GM23338 (cell line): ENCODE measurements at regions not wholly inside any gene's neighbourhood (a gene's known extent, or its start where the extent isn't known, plus 50 kb on each side); places are given as distances from the start of the nearest gene placed in this dataset.

Experiments
- ATAC-seq: fragments of 200-7000 bp; cut with Tn5 transposase; 3 replicates; pipeline ENCODE4 v1.9.1; 2020
- DNase-seq: peaks from one replicate; pipeline ENCODE4 v3.0.0-alpha.2; 2015; ENCODE audit warnings: low spot score
- H2AFZ ChIP-seq: fragments of 200-600 bp; sonication (generic); 2 replicates; pipeline ENCODE4 v1.8.0; 2016; ENCODE audit warnings: antibody characterized with exemption, mild to moderate bottlenecking, moderate library complexity
- H3F3A ChIP-seq: fragments of 200-600 bp; sonication (generic); replicated peaks from 2 replicates; pipeline ENCODE4 v1.8.0; 2017; ENCODE audit warnings: antibody characterized with exemption, mixed run types, low read depth
- H3K27ac ChIP-seq: fragments of 200-600 bp; sonication (generic); 2 replicates; pipeline ENCODE4 v1.6.1; 2016; ENCODE audit warnings: low read depth
- H3K27me3 ChIP-seq: fragments of 200-600 bp; sonication (generic); 2 replicates; pipeline ENCODE4 v1.8.0; 2016; ENCODE audit warnings: mild to moderate bottlenecking, mixed run types, moderate library complexity; ENCODE audit not compliant: insufficient read depth
- H3K36me3 ChIP-seq: fragments of 200-600 bp; sonication (generic); 2 replicates; pipeline ENCODE4 v1.8.0; 2016; ENCODE audit warnings: mild to moderate bottlenecking; ENCODE audit not compliant: insufficient read depth
- H3K4me1 ChIP-seq: fragments of 200-600 bp; sonication (generic); 2 replicates; pipeline ENCODE4 v1.8.0; 2016; ENCODE audit warnings: mild to moderate bottlenecking, moderate library complexity; ENCODE audit not compliant: insufficient read depth
- H3K4me2 ChIP-seq: fragments of 200-600 bp; sonication (generic); 2 replicates; pipeline ENCODE4 v1.7.1; 2017; ENCODE audit warnings: mixed run types
- H3K4me3 ChIP-seq: fragments of 200-600 bp; sonication (generic); 2 replicates; pipeline ENCODE4 v1.6.1; 2016; ENCODE audit warnings: mixed run types
- H3K79me2 ChIP-seq: fragments of 200-600 bp; sonication (generic); replicated peaks from 2 replicates; pipeline ENCODE4 v1.8.0; 2017; ENCODE audit warnings: mild to moderate bottlenecking; ENCODE audit not compliant: insufficient read depth
- H3K9me2 ChIP-seq: fragments of 200-600 bp; sonication (generic); 2 replicates; pipeline ENCODE4 v1.8.0; 2017; ENCODE audit not compliant: insufficient read depth
- H4K20me1 ChIP-seq: fragments of 200-600 bp; sonication (generic); replicated peaks from 2 replicates; pipeline ENCODE4 v1.8.0; 2017; ENCODE audit warnings: mild to moderate bottlenecking; ENCODE audit not compliant: insufficient read depth
- H3K27ac Mint-ChIP-seq: 2 replicates; pipeline ENCODE4 v1.8.0; 2020; ENCODE audit warnings: inconsistent platforms, mild to moderate bottlenecking, moderate library complexity, mixed read lengths
- H3K27me3 Mint-ChIP-seq: 3 replicates; pipeline ENCODE4 v1.8.0; 2022; ENCODE audit warnings: low read depth, mild to moderate bottlenecking, moderate library complexity, mixed read lengths, inconsistent platforms; ENCODE audit not compliant: insufficient read depth, poor library complexity
- H3K36me3 Mint-ChIP-seq: 3 replicates; pipeline ENCODE4 v1.8.0; 2021; ENCODE audit warnings: low read depth, mild to moderate bottlenecking, inconsistent platforms, moderate library complexity, mixed read lengths
- H3K4me1 Mint-ChIP-seq: 3 replicates; pipeline ENCODE4 v1.8.0; 2020; ENCODE audit warnings: mild to moderate bottlenecking, inconsistent platforms, mixed read lengths
- H3K4me3 Mint-ChIP-seq: 3 replicates; pipeline ENCODE4 v1.8.0; 2021; ENCODE audit warnings: moderate library complexity, mild to moderate bottlenecking, inconsistent platforms, mixed read lengths
- H3K9me3 Mint-ChIP-seq: 3 replicates; pipeline ENCODE4 v1.8.0; 2020; ENCODE audit warnings: moderate library complexity, mild to moderate bottlenecking, inconsistent platforms, mixed read lengths
- CREB1 ChIP-seq: fragments of 250-450 bp; sonication (Bioruptor Pico); IDR thresholded peaks from 2 replicates; pipeline ENCODE4 v1.5.0; 2020; ENCODE audit warnings: low read depth, mild to moderate bottlenecking, moderate library complexity
- CTCF ChIP-seq, 2 experiments: fragments of 200-600 bp in 1 of 2; sonication (generic) in 1 of 2; conservative IDR thresholded peaks; 2 replicates each; pipeline versions ENCODE4 v1.5.1 to v1.6.1; 2016 to 2017; ENCODE audit warnings: antibody characterized with exemption in 2 of 2, low read depth in 2 of 2, mild to moderate bottlenecking in 2 of 2, moderate library complexity in 1 of 2
- ETS1 ChIP-seq: IDR thresholded peaks from 2 replicates; pipeline ENCODE4 v1.6.1; 2016; ENCODE audit warnings: antibody characterized with exemption
- EZH2 ChIP-seq: fragments of 200-600 bp; sonication (generic); IDR thresholded peaks from one replicate; pipeline ENCODE4 v1.8.0; 2017; ENCODE audit warnings: antibody characterized with exemption, mild to moderate bottlenecking, low read depth; ENCODE audit not compliant: unreplicated experiment
- EZH2phosphoT487 ChIP-seq: fragments of 200-600 bp; sonication (generic); IDR thresholded peaks from one replicate; pipeline ENCODE4 v1.8.1; 2018; ENCODE audit warnings: antibody characterized with exemption; ENCODE audit not compliant: unreplicated experiment
- POLR2AphosphoS5 ChIP-seq: IDR thresholded peaks from 2 replicates; pipeline ENCODE4 v1.6.1; 2016; ENCODE audit warnings: antibody characterized with exemption, low read depth
- REST ChIP-seq: IDR thresholded peaks from one replicate; pipeline ENCODE4 v1.6.1; 2018; ENCODE audit warnings: antibody characterized with exemption; ENCODE audit not compliant: unreplicated experiment
- ZNF331 ChIP-seq: fragments of 250-450 bp; sonication (Bioruptor Pico); IDR thresholded peaks from 2 replicates; pipeline ENCODE4 v1.5.0; 2020; ENCODE audit warnings: low read depth, mild to moderate bottlenecking, moderate library complexity
- ZNF462 ChIP-seq: fragments of 250-450 bp; sonication (Bioruptor Pico); IDR thresholded peaks from 2 replicates; pipeline ENCODE4 v1.5.0; 2020; ENCODE audit warnings: mild to moderate bottlenecking, moderate library complexity

GRCh38 chr4:75248770-75249407 is 265.3 kb downstream of the RCHY1 start (continued):
- TF ChIP-seq REST (no peak), ZNF331 (CRISPR knock-in tag) (no peak)

- Mint-ChIP-seq H3K36me3 (peaks cover 1% of the 10 kb centered on the region; the same call in 1 of the 3 replicates), H3K4me3 (no peak overlapping the region), H3K27ac (no peak overlapping the region), H3K4me1 (no peaks in the 10 kb centered on the region; the same call in 2 of the 3 replicates), H3K9me3 (peaks cover 1% of the 10 kb centered on the region), H3K27me3 (peaks cover 3% of the 10 kb centered on the region)
- Histone ChIP-seq H3K4me1 (no peaks in the 10 kb centered on the region), H3K36me3 (peaks cover under 1% of the 10 kb centered on the region; the same call in 1 of the 2 replicates), H3K27me3 (no peaks in the 10 kb centered on the region), H3K27ac (no peak overlapping the region), H3K4me3 (no peak overlapping the region), H2AFZ (no peak overlapping the region), H3K4me2 (no peak overlapping the region), H3F3A (no peaks in the 10 kb centered on the region), H3K9me2 (no peaks in the 10 kb centered on the region), H3K79me2 (no peaks in the 10 kb centered on the region), H4K20me1 (no peaks in the 10 kb centered on the region)
- DNase-seq (no peak), ATAC-seq (no peak)
- TF ChIP-seq ETS1 (no peak), ZNF331 (CRISPR knock-in tag) (no peak), ZNF462 (CRISPR knock-in tag) (no peak), EZH2phosphoT487 (no peak), POLR2AphosphoS5 (no peak), CREB1 (CRISPR knock-in tag) (no peak), CTCF (conservative IDR thresholded peaks at IDR 0.05; ENCODE audit: low read depth in 2 of 2) (no peak), EZH2 (no peak)
These were observed 269.9 kb downstream of the RCHY1 start for GRCh38 chr4:75244325-75244724.
